ENCODE measurements at regions not wholly inside any gene's neighbourhood (a gene's known extent, or its start where the extent isn't known, plus 50 kb on each side); places are given as distances from the start of the nearest gene placed in this dataset.

GRCh38 chr5:26310415-26310814 lies 728.0 kb downstream of the CDH9 start:
- TF ChIP-seq CEBPB (IDR thresholded peaks at IDR 0.05; ENCODE audit: borderline replicate concordance, low read depth, low read length) (peak; percentile 67; the same call in 1 of the 2 replicates), THAP11 (CRISPR knock-in tag; IDR thresholded peaks at IDR 0.05) (no peak), BORCS8-MEF2B (CRISPR knock-in tag; IDR thresholded peaks at IDR 0.05) (no peak)
- WGBS (ENCODE audit: low lambda C conversion rate) = 20% methylated on average over 2 of the region's 2 CpGs
- no peak overlapping the region for H3K4me2 ChIP-seq (ENCODE audit: low read depth, low read length)
- ATAC-seq = no peak
- in situ Hi-C loops (cut with HindIII; ENCODE audit: extremely low pct_ligation_motif_present, low pct_unique_long_range_greater_than_20kb) = no loop called here
- ChIA-PET CTCF (ENCODE audit: low intra/inter-chr PET ratio, low total read pairs) (no interaction called here), POLR2A (no interaction called here)
- no peak overlapping the region for H2AFZ ChIP-seq (ENCODE audit: low read length)
- no peaks in the 10 kb centered on the region for H3K36me3 ChIP-seq (replicated peaks in 1 of 2; ENCODE audit: control insufficient read depth in 1 of 2, insufficient read depth in 2 of 2, low read length in 2 of 2)
- H3K9ac ChIP-seq (ENCODE audit: insufficient read depth, low read depth, low read length) = no peak overlapping the region
- FAIRE-seq = no peak
- H4K20me1 ChIP-seq (ENCODE audit: insufficient read depth, low read length) = no peaks in the 10 kb centered on the region
- H3K4me3 ChIP-seq (replicated peaks in 1 of 3; ENCODE audit: insufficient read depth in 1 of 3, low read depth in 2 of 3, low read length in 3 of 3) = no peak overlapping the region
- no peak overlapping the region for H3K27ac ChIP-seq (ENCODE audit: extremely low read length, insufficient read depth, low read length)
- intact Hi-C loops (cut with micrococcal nuclease; ENCODE audit: unreplicated experiment) = no loop called here
- no peak for DNase-seq (ENCODE audit: low spot score)
- BruUV-seq (replicated peaks) = no TSS peak
- no peaks in the 10 kb centered on the region for H3K79me2 ChIP-seq (ENCODE audit: insufficient read depth, low read length)
- H3K27me3 ChIP-seq (ENCODE audit: control insufficient read depth in 1 of 2, insufficient read depth in 2 of 2, low read length in 2 of 2) = no peaks in the 10 kb centered on the region
- H3K9me3 ChIP-seq (ENCODE audit: low read length) = peaks cover 11% of the 10 kb centered on the region
- H3K4me1 ChIP-seq (ENCODE audit: insufficient read depth, low read length) = no peaks in the 10 kb centered on the region

GRCh38 chr5:26295541-26295940 lies 742.8 kb downstream of the CDH9 start:
- in situ Hi-C loops (cut with HindIII; ENCODE audit: extremely low pct_ligation_motif_present, low pct_unique_long_range_greater_than_20kb) = no loop called here
- Histone ChIP-seq H3K4me3 (replicated peaks in 1 of 3; ENCODE audit: insufficient read depth in 1 of 3, low read depth in 2 of 3, low read length in 3 of 3) (no peak overlapping the region), H3K4me2 (ENCODE audit: low read depth, low read length) (no peak overlapping the region), H2AFZ (ENCODE audit: low read length) (no peak overlapping the region), H3K9me3 (ENCODE audit: low read length) (peaks cover 7% of the 10 kb centered on the region; the same call in 1 of the 2 replicates), H3K4me1 (ENCODE audit: insufficient read depth, low read length) (no peaks in the 10 kb centered on the region), H3K36me3 (replicated peaks in 1 of 2; ENCODE audit: control insufficient read depth in 1 of 2, insufficient read depth in 2 of 2, low read length in 2 of 2) (no peaks in the 10 kb centered on the region), H3K79me2 (ENCODE audit: insufficient read depth, low read length) (no peaks in the 10 kb centered on the region), H3K27me3 (ENCODE audit: control insufficient read depth in 1 of 2, insufficient read depth in 2 of 2, low read length in 2 of 2) (no peaks in the 10 kb centered on the region; a peak in 1 of 5 replicates), H3K9ac (ENCODE audit: insufficient read depth, low read depth, low read length) (no peak overlapping the region), H4K20me1 (ENCODE audit: insufficient read depth, low read length) (no peaks in the 10 kb centered on the region), H3K27ac (ENCODE audit: extremely low read length, insufficient read depth, low read length) (no peak overlapping the region)
- no peak for ATAC-seq
- no peak for FAIRE-seq
- WGBS (ENCODE audit: low lambda C conversion rate) = 4% methylated on average over 1 of the region's 1 CpG
- TF ChIP-seq ZFX (CRISPR knock-in tag; IDR thresholded peaks at IDR 0.05; ENCODE audit: low read depth) (no peak), TBP (CRISPR knock-in tag; IDR thresholded peaks at IDR 0.05) (no peak)
- ChIA-PET CTCF (ENCODE audit: low intra/inter-chr PET ratio, low total read pairs) (no interaction called here), POLR2A (no interaction called here)
- intact Hi-C loops (cut with micrococcal nuclease; ENCODE audit: unreplicated experiment) = no loop called here
- no TSS peak for BruUV-seq (replicated peaks)
- no peak for DNase-seq (ENCODE audit: low spot score)
